WTC11 (cell line): ENCODE measurements at regions not wholly inside any gene's neighbourhood (a gene's known extent, or its start where the extent isn't known, plus 50 kb on each side); places are given as distances from the start of the nearest gene placed in this dataset.
"Not testable (repeated sequence)": the region's sequence is repeated elsewhere in the genome, so short reads cannot be mapped to it uniquely, and the experiment has no call there.

Source experiments
- ATAC-seq: fragments of 200-7000 bp; cut with Tn5 transposase; 2 replicates; pipeline ENCODE4 v1.10.0; 2021; ENCODE audit warnings: mild to moderate bottlenecking, moderate library complexity
- CTCF ChIA-PET: fragments of 300-600 bp; sonication (Branson Sonifier 250); formaldehyde crosslinking; loops from one replicate; lab custom pipeline; 2021; ENCODE audit warnings: antibody characterized with exemption; lab: Charles Lee
- POLR2A ChIA-PET: fragments of 350-600 bp; sonication (Branson Sonifier 250); formaldehyde crosslinking; loops from one replicate; lab custom pipeline; 2021; ENCODE audit warnings: antibody characterized with exemption; lab: Charles Lee
- DNase-seq: peaks from one replicate; pipeline ENCODE4 v3.0.0; 2021; ENCODE audit warnings: low spot score
- H3K27ac Mint-ChIP-seq: 2 replicates; pipeline ENCODE4 v1.8.0; 2021; ENCODE audit warnings: mixed read lengths
- H3K27me3 Mint-ChIP-seq: 2 replicates; pipeline ENCODE4 v1.8.0; 2021; ENCODE audit warnings: low read depth, mild to moderate bottlenecking, moderate library complexity, mixed read lengths
- H3K36me3 Mint-ChIP-seq: 2 replicates; pipeline ENCODE4 v1.8.0; 2021; ENCODE audit warnings: mixed read lengths
- H3K4me1 Mint-ChIP-seq: 2 replicates; pipeline ENCODE4 v1.8.0; 2022; ENCODE audit warnings: mixed read lengths
- H3K4me3 Mint-ChIP-seq: 2 replicates; pipeline ENCODE4 v1.8.0; 2021; ENCODE audit warnings: mild to moderate bottlenecking, moderate library complexity, mixed read lengths
- H3K9me3 Mint-ChIP-seq: 2 replicates; pipeline ENCODE4 v1.8.0; 2021; ENCODE audit warnings: mixed read lengths
- CREB1 ChIP-seq: sonication (generic); formaldehyde crosslinking; IDR thresholded peaks from 2 replicates; pipeline ENCODE4 v1.8.0; 2023; ENCODE audit warnings: mild to moderate bottlenecking, missing genetic modification reagents
- FOXK1 ChIP-seq: sonication (generic); formaldehyde crosslinking; IDR thresholded peaks from 2 replicates; pipeline ENCODE4 v1.8.0; 2022; ENCODE audit warnings: mild to moderate bottlenecking, moderate library complexity, missing genetic modification reagents
- FOXP4 ChIP-seq: sonication (generic); formaldehyde crosslinking; IDR thresholded peaks from 2 replicates; pipeline ENCODE4 v1.8.0; 2022; ENCODE audit warnings: mild to moderate bottlenecking, missing genetic modification reagents
- GRHL2 ChIP-seq: fragments of 250-450 bp; sonication (Bioruptor Pico); IDR thresholded peaks from 2 replicates; pipeline ENCODE4 v1.8.0; 2022; ENCODE audit warnings: mild to moderate bottlenecking, moderate library complexity; ENCODE audit not compliant: insufficient replicate concordance, severe bottlenecking
- MXD4 ChIP-seq: fragments of 250-450 bp; sonication (Bioruptor Pico); IDR thresholded peaks from 2 replicates; pipeline ENCODE4 v1.8.0; 2021; ENCODE audit warnings: mild to moderate bottlenecking, moderate library complexity, borderline replicate concordance
- NFE2L1 ChIP-seq: sonication (generic); formaldehyde crosslinking; IDR thresholded peaks from 2 replicates; pipeline ENCODE4 v1.8.1; 2023; ENCODE audit warnings: missing genetic modification reagents
- TCF7 ChIP-seq: sonication (generic); formaldehyde crosslinking; IDR thresholded peaks from 2 replicates; pipeline ENCODE4 v1.8.0; 2022; ENCODE audit warnings: mild to moderate bottlenecking, low read depth, missing genetic modification reagents, moderate library complexity
- TEAD1 ChIP-seq: sonication (generic); formaldehyde crosslinking; IDR thresholded peaks from 2 replicates; pipeline ENCODE4 v1.8.0; 2022; ENCODE audit warnings: mild to moderate bottlenecking, missing genetic modification reagents
- ZNF423 ChIP-seq: fragments of 250-450 bp; sonication (Bioruptor Pico); IDR thresholded peaks from 2 replicates; pipeline ENCODE4 v2.1.2; 2022; ENCODE audit warnings: mild to moderate bottlenecking, moderate library complexity
- ZSCAN18 ChIP-seq: fragments of 250-450 bp; sonication (Bioruptor Pico); IDR thresholded peaks from 2 replicates; pipeline ENCODE4 v2.1.2; 2022; ENCODE audit warnings: mild to moderate bottlenecking, moderate library complexity
- TF ChIP-seq, protein P1 (sequence below): sonication (generic); formaldehyde crosslinking; IDR thresholded peaks from 2 replicates; pipeline ENCODE4 v1.8.1; 2023; ENCODE audit warnings: mild to moderate bottlenecking, moderate library complexity, missing genetic modification reagents
- TF ChIP-seq, protein P2 (sequence below): fragments of 250-450 bp; sonication (Bioruptor Pico); IDR thresholded peaks from 2 replicates; pipeline ENCODE4 v1.9.0; 2021; ENCODE audit warnings: mild to moderate bottlenecking, borderline replicate concordance
- TF ChIP-seq, protein P3 (sequence below): sonication (generic); formaldehyde crosslinking; IDR thresholded peaks from 2 replicates; pipeline ENCODE4 v1.8.0; 2022; ENCODE audit warnings: mild to moderate bottlenecking, missing genetic modification reagents
- TF ChIP-seq, protein P4 (sequence below): sonication (generic); formaldehyde crosslinking; IDR thresholded peaks from 2 replicates; pipeline ENCODE4 v1.8.0; 2022; ENCODE audit warnings: mild to moderate bottlenecking, missing genetic modification reagents

GRCh38 chr13:23107665-23108064, 73.1 kb upstream of the SGCG start:
- peaks cover 9% of the 10 kb centered on the region for H3K9me3 Mint-ChIP-seq
- no peaks in the 10 kb centered on the region for H3K36me3 Mint-ChIP-seq
- H3K4me3 Mint-ChIP-seq, result no peak overlapping the region
- no peak overlapping the region for H3K27ac Mint-ChIP-seq
- H3K27me3 Mint-ChIP-seq, result no peaks in the 10 kb centered on the region
- DNase-seq (no peak), ATAC-seq (no peak)
- TF ChIP-seq, protein P1, sequence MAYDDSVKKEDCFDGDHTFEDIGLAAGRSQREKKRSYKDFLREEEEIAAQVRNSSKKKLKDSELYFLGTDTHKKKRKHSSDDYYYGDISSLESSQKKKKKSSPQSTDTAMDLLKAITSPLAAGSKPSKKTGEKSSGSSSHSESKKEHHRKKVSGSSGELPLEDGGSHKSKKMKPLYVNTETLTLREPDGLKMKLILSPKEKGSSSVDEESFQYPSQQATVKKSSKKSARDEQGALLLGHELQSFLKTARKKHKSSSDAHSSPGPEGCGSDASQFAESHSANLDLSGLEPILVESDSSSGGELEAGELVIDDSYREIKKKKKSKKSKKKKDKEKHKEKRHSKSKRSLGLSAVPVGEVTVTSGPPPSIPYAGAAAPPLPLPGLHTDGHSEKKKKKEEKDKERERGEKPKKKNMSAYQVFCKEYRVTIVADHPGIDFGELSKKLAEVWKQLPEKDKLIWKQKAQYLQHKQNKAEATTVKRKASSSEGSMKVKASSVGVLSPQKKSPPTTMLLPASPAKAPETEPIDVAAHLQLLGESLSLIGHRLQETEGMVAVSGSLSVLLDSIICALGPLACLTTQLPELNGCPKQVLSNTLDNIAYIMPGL (CRISPR knock-in tag), result no peak
- TF ChIP-seq CREB1 (CRISPR knock-in tag), result no peak
- TF ChIP-seq TEAD1 (CRISPR knock-in tag), result no peak
- TF ChIP-seq, protein P2, sequence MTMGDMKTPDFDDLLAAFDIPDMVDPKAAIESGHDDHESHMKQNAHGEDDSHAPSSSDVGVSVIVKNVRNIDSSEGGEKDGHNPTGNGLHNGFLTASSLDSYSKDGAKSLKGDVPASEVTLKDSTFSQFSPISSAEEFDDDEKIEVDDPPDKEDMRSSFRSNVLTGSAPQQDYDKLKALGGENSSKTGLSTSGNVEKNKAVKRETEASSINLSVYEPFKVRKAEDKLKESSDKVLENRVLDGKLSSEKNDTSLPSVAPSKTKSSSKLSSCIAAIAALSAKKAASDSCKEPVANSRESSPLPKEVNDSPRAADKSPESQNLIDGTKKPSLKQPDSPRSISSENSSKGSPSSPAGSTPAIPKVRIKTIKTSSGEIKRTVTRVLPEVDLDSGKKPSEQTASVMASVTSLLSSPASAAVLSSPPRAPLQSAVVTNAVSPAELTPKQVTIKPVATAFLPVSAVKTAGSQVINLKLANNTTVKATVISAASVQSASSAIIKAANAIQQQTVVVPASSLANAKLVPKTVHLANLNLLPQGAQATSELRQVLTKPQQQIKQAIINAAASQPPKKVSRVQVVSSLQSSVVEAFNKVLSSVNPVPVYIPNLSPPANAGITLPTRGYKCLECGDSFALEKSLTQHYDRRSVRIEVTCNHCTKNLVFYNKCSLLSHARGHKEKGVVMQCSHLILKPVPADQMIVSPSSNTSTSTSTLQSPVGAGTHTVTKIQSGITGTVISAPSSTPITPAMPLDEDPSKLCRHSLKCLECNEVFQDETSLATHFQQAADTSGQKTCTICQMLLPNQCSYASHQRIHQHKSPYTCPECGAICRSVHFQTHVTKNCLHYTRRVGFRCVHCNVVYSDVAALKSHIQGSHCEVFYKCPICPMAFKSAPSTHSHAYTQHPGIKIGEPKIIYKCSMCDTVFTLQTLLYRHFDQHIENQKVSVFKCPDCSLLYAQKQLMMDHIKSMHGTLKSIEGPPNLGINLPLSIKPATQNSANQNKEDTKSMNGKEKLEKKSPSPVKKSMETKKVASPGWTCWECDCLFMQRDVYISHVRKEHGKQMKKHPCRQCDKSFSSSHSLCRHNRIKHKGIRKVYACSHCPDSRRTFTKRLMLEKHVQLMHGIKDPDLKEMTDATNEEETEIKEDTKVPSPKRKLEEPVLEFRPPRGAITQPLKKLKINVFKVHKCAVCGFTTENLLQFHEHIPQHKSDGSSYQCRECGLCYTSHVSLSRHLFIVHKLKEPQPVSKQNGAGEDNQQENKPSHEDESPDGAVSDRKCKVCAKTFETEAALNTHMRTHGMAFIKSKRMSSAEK (CRISPR knock-in tag), result no peak
- no peak for TF ChIP-seq TCF7 (CRISPR knock-in tag)
- TF ChIP-seq FOXP4 (CRISPR knock-in tag), result no peak
- TF ChIP-seq, protein P3, sequence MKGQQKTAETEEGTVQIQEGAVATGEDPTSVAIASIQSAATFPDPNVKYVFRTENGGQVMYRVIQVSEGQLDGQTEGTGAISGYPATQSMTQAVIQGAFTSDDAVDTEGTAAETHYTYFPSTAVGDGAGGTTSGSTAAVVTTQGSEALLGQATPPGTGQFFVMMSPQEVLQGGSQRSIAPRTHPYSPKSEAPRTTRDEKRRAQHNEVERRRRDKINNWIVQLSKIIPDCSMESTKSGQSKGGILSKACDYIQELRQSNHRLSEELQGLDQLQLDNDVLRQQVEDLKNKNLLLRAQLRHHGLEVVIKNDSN (CRISPR knock-in tag), result no peak
- TF ChIP-seq FOXK1 (CRISPR knock-in tag), result no peak
- no peak for TF ChIP-seq ZSCAN18
- TF ChIP-seq ZNF423 (CRISPR knock-in tag), result no peak
- POLR2A ChIA-PET, result no interaction called here
- no peaks in the 10 kb centered on the region for H3K4me1 Mint-ChIP-seq
- CTCF ChIA-PET, result no interaction called here

DNA sequence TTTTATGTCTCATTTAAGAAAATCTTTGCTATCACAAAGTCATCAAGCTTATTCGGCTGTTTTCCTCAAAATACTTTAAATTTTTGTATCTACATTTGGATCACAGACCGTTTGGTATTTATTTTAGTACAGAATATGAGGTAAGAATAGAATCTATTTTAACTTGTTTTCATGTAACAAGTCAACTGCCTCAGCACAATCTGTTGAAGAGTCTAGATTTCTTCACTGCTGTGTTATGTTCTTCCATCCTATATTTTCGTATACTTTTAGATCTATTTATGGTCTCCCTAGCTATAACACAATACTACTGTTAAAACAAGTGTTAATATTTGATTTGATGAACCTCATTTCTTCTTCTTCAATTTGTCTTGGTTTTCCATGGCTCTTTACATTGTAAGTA, 61.6 kb upstream of the SGCG start:
- Mint-ChIP-seq H3K27ac (no peak overlapping the region), H3K4me3 (no peak overlapping the region), H3K36me3 (no peaks in the 10 kb centered on the region), H3K9me3 (peaks cover 20% of the 10 kb centered on the region), H3K4me1 (no peaks in the 10 kb centered on the region), H3K27me3 (no peaks in the 10 kb centered on the region; the same call in 1 of the 2 replicates)
- no peak for TF ChIP-seq NFE2L1
- TF ChIP-seq, protein P4, sequence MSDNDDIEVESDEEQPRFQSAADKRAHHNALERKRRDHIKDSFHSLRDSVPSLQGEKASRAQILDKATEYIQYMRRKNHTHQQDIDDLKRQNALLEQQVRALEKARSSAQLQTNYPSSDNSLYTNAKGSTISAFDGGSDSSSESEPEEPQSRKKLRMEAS (CRISPR knock-in tag), result no peak
- TF ChIP-seq MXD4 (CRISPR knock-in tag), result no peak
- no peak for TF ChIP-seq GRHL2 (CRISPR knock-in tag)
- CTCF ChIA-PET, result no interaction called here
- POLR2A ChIA-PET, result no interaction called here
- DNase-seq (no peak), ATAC-seq (no peak)

DNA sequence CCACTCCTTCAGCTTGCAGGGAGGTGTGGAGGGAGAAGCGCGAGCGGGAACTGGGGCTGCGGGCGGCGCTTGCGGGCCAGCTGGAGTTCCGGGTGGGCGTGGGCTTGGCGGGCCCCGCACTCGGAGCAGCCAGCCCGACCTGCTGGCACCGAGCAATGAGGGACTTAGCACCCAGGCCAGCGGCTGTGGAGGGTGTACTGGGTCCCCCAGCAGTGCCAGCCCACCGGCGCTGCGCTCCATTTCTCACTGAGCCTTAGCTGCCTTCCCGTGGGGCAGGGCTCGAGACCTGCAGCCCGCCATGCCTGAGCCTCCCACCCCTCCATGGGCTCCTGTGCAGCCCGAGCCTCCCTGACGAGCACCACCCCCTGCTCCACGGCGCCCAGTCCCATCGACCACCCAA, 53.2 kb upstream of the SGCG start:
- H3K4me1 Mint-ChIP-seq, H3K27ac Mint-ChIP-seq: not testable (repeated sequence)

More for the DNA sequence above, 53.2 kb upstream of the SGCG start:
- CTCF ChIA-PET, H3K9me3 Mint-ChIP-seq, POLR2A ChIA-PET, ATAC-seq, H3K4me3 Mint-ChIP-seq, DNase-seq, H3K27me3 Mint-ChIP-seq, H3K36me3 Mint-ChIP-seq: not testable (repeated sequence)
